Astrocyte (in vitro differentiated cells and primary cell): ENCODE measurements at regions not wholly inside any gene's neighbourhood (a gene's known extent, or its start where the extent isn't known, plus 50 kb on each side); places are given as distances from the start of the nearest gene placed in this dataset.

Source experiments
- CTCF ChIP-seq: IDR thresholded peaks from 2 replicates; pipeline ENCODE4 v1.5.1; 2011; ENCODE audit warnings: low read depth, mild to moderate bottlenecking, inconsistent platforms, low read length, moderate library complexity; ENCODE audit not compliant: insufficient read depth
- EZH2 ChIP-seq: IDR thresholded peaks from 2 replicates; pipeline ENCODE4 v1.6.1; 2012; ENCODE audit warnings: mild to moderate bottlenecking, low read length, inconsistent platforms; ENCODE audit not compliant: insufficient read depth

- TF ChIP-seq CTCF, result no peak
- TF ChIP-seq EZH2, result no peak
These were observed 741.7 kb downstream of the RERGL start for GRCh38 chr12:17348311-17348710.
